Stomach (tissue), 8 donors: ENCODE measurements at regions not wholly inside any gene's neighbourhood (a gene's known extent, or its start where the extent isn't known, plus 50 kb on each side); places are given as distances from the start of the nearest gene placed in this dataset.
"Not testable (repeated sequence)": the region's sequence is repeated elsewhere in the genome, so short reads cannot be mapped to it uniquely, and the experiment has no call there.

ENCODE experiments used
- DNase-seq, 2 donors: peaks; one replicate each; pipeline versions ENCODE4 v3.0.0 to v3.0.0-alpha.2; 2013 to 2019
- H3K27ac ChIP-seq, 5 donors: fragments of 200-600 bp in 4 of 5; sonication (generic) in 4 of 5; one replicate each; pipeline ENCODE4 v1.5.1; 2013 to 2019; ENCODE audit warnings: mild to moderate bottlenecking in 1 of 5, moderate library complexity in 1 of 5
- H3K27me3 ChIP-seq, 3 donors: fragments of 200-600 bp; sonication (generic); one replicate each; pipeline ENCODE4 v1.5.1; 2017 to 2019; ENCODE audit warnings: mixed run types in 1 of 3
- H3K36me3 ChIP-seq, 4 donors: fragments of 200-600 bp; sonication (generic); 1 replicate in 3 of 4; 2 replicates in 1 of 4; pipeline ENCODE4 v1.5.1; 2016 to 2019
- H3K4me1 ChIP-seq, 4 donors: fragments of 200-600 bp; sonication (generic); one replicate each; pipeline ENCODE4 v1.5.1; 2016 to 2019
- H3K4me3 ChIP-seq, 4 donors: fragments of 200-600 bp; sonication (generic) in 3 of 4; one replicate each; pipeline ENCODE4 v1.5.1; 2016 to 2019; ENCODE audit warnings: mild to moderate bottlenecking in 1 of 4
- H3K9me3 ChIP-seq, 4 donors: fragments of 200-600 bp; sonication (generic); one replicate each; pipeline ENCODE4 v1.5.1; 2016 to 2019
- CTCF ChIP-seq, 7 experiments: fragments of 450-650 bp in 4 of 7; fragments of 200-600 bp in 3 of 7; sonication (generic) in 3 of 7; IDR thresholded peaks; one replicate each; pipeline ENCODE4 v1.5.1; 2016 to 2019; ENCODE audit warnings: antibody characterized with exemption in 7 of 7, control low read depth in 2 of 7, mild to moderate bottlenecking in 1 of 7
- EP300 ChIP-seq: sonication (generic); formaldehyde crosslinking; IDR thresholded peaks from one replicate; pipeline ENCODE4 v1.6.1; 2017; ENCODE audit warnings: antibody characterized with exemption
- POLR2A ChIP-seq, 4 donors: fragments of 450-650 bp; IDR thresholded peaks; one replicate each; pipeline ENCODE4 v1.6.1; 2016; ENCODE audit warnings: antibody characterized with exemption in 4 of 4, control low read depth in 2 of 4, mild to moderate bottlenecking in 1 of 4, moderate library complexity in 1 of 4
- POLR2AphosphoS5 ChIP-seq, 3 donors: sonication (generic); formaldehyde crosslinking; IDR thresholded peaks; one replicate each; pipeline ENCODE4 v1.6.1; 2016; ENCODE audit warnings: antibody characterized with exemption in 3 of 3
- whole genome bisulfite sequencing, 5 donors: extraction: QIAGEN DNeasy Blood & Tissue Kit in 3 of 5; methylation state at CpG; one replicate each; pipeline versions ENCODE4 v1.1.5 to v1.1.7; 2013 to 2018; 5-methylcytosine and 5-hydroxymethylcytosine counted together
- intact Hi-C: fragments of 100-400 bp; cut with DNase I; formaldehyde crosslinking; loops from one replicate; pipeline ENCODE4 v1.15.1; 2023; ENCODE audit warnings: low total_unique reads
- donor health status: healthy with polysubstance abuse.
- donor health status: Bipolar disorder and iron deficiency.
- donor health status: healthy.

- H3K9me3 ChIP-seq, intact Hi-C loops, H3K36me3 ChIP-seq, DNase-seq, H3K27ac ChIP-seq, H3K4me1 ChIP-seq: not testable (repeated sequence)
- H3K27me3 ChIP-seq, result peaks cover 0 to 20% (median 5%) of the 10 kb centered on the region in 3 donors
- WGBS, 5 donors, result 10 to 63% (median 16%) methylated on average over 14 to 23 of the region's 32 CpGs
- peak overlapping the region in 2 of 4 donors; percentile 13 to 25 for H3K4me3 ChIP-seq
Measured at GRCh38 chr15:28789401-28790114, 58.9 kb downstream of the GOLGA6L7 start.

DNA sequence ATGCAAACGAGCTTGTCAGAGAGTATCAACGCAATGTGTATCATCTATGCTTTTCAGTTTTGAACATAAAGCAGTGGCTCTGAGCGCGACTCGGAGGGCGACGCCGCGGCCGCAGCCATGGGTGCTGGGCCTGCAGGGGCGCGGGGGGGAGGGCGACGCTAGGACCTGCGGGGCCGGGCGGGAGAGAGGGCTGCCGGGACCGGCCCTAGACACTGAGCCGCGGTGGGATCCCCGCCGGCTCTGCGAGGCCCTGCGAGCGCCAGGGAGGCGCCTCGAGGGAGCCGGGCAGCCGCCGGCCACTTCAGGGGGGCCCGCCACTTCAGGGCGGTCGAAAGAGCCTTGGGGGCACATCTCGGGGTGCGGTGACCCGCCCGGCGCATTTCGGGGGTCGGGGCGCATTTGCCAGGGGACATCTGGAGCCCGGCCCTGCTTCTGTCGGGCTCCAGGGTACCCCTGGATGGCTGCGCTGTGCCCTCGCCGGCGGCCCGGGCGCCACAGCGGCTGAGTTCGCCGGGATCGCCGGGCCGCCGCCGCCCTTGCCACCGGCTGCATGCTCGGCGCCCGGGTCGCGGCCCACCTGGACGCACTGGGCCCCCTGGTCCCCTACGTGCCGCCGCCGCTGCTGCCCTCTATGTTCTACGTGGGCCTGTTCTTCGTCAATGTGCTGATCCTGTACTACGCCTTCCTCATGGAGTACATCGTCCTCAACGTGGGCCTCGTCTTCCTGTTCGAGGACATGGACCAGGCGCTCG lies 59.6 kb downstream of the GOLGA6L7 start:
- Histone ChIP-seq H3K27me3 (peaks cover 0 to 20% (median 5%) of the 10 kb centered on the region in 3 donors), H3K4me3 (peak overlapping the region; percentile 13 to 41 (median 28)), H3K27ac (peak overlapping the region in 1 of 5 donors; percentile 66)
- intact Hi-C loops, DNase-seq, H3K36me3 ChIP-seq, H3K4me1 ChIP-seq, H3K9me3 ChIP-seq: not testable (repeated sequence)
- 7 to 29% (median 10%) methylated on average over 14 to 42 of the region's 78 CpGs for WGBS, 5 donors

GRCh38 chr15:28788176-28788575 lies 60.3 kb downstream of the GOLGA6L7 start:
- WGBS, 5 donors, result 12 to 29% (median 24%) methylated on average over 1 of the region's 1 CpG
- DNase-seq, intact Hi-C loops, H3K4me1 ChIP-seq, H3K27ac ChIP-seq, H3K36me3 ChIP-seq, H3K9me3 ChIP-seq: not testable (repeated sequence)
- Histone ChIP-seq H3K4me3 (peak overlapping the region in 1 of 4 donors; percentile 41), H3K27me3 (peaks cover 0 to 20% (median 5%) of the 10 kb centered on the region in 3 donors)

- peaks cover 0 to 20% (median 5%) of the 10 kb centered on the region in 3 donors for H3K27me3 ChIP-seq
- no peak overlapping the region for H3K27ac ChIP-seq
- intact Hi-C loops, result no loop called here
- H3K4me1 ChIP-seq, result peaks cover 0 to 8% (median 6%) of the 10 kb centered on the region in 4 donors
- DNase-seq, result no peak
- no peak for TF ChIP-seq POLR2AphosphoS5 (IDR thresholded peaks at IDR 0.05)
- no peak for TF ChIP-seq CTCF (IDR thresholded peaks at IDR 0.05)
- no peak for TF ChIP-seq EP300
- TF ChIP-seq POLR2A (IDR thresholded peaks at IDR 0.05), result no peak
- H3K36me3 ChIP-seq, result no peaks in the 10 kb centered on the region
- 59 to 79% (median 72%) methylated on average over 1 of the region's 1 CpG for WGBS, 5 donors
- no peaks in the 10 kb centered on the region for H3K9me3 ChIP-seq
- H3K4me3 ChIP-seq, result no peak overlapping the region
Measured at GRCh38 chr15:28786521-28786920, 61.9 kb downstream of the GOLGA6L7 start.

DNA sequence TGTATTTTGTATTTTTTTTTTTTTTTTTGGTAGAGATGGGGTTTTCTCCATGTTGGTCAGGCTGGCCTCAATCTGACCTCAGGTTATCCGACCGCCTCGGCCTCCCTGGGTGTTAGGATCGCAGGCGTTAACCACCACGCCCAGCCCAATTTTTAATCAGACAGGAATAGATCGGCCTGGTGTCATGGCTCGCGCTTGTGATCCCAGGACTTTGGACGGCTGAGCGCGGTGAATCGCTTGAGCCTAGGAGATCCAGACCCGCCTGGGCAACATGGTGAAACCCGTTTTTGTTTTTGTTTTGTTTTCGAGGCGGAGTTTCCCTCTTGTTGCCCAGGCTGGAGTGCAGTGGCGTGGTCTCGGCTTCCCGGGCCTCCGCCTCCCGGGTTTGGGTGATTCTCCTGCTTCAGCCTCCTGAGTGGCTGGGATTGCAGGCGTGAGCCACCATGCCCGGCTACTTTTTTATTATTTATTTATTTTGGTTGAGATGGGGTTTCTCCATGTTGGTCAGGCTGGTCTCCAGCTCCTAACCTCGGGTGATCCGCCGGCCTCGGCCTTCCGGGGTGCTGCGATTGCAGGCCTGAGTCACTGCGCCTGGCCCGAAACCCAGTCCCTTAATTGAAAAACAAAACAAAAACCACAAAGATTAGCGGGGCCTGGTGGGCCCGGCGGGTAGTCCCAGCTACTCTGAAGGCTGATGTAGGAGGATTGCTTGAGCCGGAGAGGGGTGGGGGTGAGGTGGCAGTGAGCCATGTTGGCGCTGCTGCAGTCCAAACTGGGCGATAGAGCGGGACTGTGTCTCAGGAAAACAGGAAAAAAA lies 63.9 kb downstream of the GOLGA6L7 start:
- intact Hi-C loops, H3K4me1 ChIP-seq, DNase-seq, H3K9me3 ChIP-seq, H3K36me3 ChIP-seq, H3K4me3 ChIP-seq, H3K27ac ChIP-seq: not testable (repeated sequence)
- WGBS, 5 donors, result 93 to 94% (median 93%) methylated on average over 33 to 39 of the region's 39 CpGs
- H3K27me3 ChIP-seq, result peaks cover 0 to 15% (median 5%) of the 10 kb centered on the region in 3 donors

DNA sequence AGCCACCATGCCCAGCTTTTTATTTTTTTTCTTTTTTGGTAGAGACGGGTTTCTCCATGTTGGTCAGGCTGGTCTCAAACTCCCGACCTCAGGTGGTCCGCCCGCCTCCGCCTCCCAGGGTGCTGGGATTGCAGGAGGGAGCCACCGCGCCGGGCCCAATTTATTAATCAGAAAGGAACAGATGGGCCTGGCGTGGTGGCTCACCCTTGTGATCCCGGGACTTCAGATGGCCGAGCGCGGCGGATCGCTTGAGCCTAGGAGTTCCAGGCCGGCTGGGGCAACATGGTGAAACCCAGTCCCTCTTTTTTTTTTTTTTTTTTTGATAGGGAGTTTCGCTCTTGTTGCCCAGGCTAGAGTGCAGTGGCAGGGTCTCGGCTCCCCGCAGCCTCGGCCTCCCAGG lies 64.6 kb downstream of the GOLGA6L7 start:
- H3K27ac ChIP-seq, result no peak overlapping the region
- no peak overlapping the region for H3K4me3 ChIP-seq
- intact Hi-C loops, result no loop called here
- DNase-seq, result no peak
- TF ChIP-seq POLR2A (IDR thresholded peaks at IDR 0.05), result no peak
- no peak for TF ChIP-seq CTCF (IDR thresholded peaks at IDR 0.05)
- TF ChIP-seq POLR2AphosphoS5 (IDR thresholded peaks at IDR 0.05), result no peak
- no peak for TF ChIP-seq EP300
- H3K4me1 ChIP-seq, result peaks cover 0 to 7% (median 5%) of the 10 kb centered on the region in 4 donors
- WGBS, 5 donors, result 96 to 98% (median 97%) methylated on average over 16 to 20 of the region's 20 CpGs
- H3K9me3 ChIP-seq, result no peaks in the 10 kb centered on the region
- no peaks in the 10 kb centered on the region for H3K36me3 ChIP-seq
- peaks cover 0 to 10% (median 4%) of the 10 kb centered on the region in 3 donors for H3K27me3 ChIP-seq
